HG02885 (cell line): ENCODE measurements at regions not wholly inside any gene's neighbourhood (a gene's known extent, or its start where the extent isn't known, plus 50 kb on each side); places are given as distances from the start of the nearest gene placed in this dataset.
A peak's percentile ranks its signal among the peaks of the same experiment; 100 is the strongest.
"Not testable (repeated sequence)": the region's sequence is repeated elsewhere in the genome, so short reads cannot be mapped to it uniquely, and the experiment has no call there.

Experiments
- ATAC-seq: cut with Tn5 transposase; IDR thresholded peaks from one replicate; pipeline ENCODE4 v1.9.1; 2021; ENCODE audit warnings: mild to moderate bottlenecking; ENCODE audit not compliant: unreplicated experiment, poor library complexity

DNA sequence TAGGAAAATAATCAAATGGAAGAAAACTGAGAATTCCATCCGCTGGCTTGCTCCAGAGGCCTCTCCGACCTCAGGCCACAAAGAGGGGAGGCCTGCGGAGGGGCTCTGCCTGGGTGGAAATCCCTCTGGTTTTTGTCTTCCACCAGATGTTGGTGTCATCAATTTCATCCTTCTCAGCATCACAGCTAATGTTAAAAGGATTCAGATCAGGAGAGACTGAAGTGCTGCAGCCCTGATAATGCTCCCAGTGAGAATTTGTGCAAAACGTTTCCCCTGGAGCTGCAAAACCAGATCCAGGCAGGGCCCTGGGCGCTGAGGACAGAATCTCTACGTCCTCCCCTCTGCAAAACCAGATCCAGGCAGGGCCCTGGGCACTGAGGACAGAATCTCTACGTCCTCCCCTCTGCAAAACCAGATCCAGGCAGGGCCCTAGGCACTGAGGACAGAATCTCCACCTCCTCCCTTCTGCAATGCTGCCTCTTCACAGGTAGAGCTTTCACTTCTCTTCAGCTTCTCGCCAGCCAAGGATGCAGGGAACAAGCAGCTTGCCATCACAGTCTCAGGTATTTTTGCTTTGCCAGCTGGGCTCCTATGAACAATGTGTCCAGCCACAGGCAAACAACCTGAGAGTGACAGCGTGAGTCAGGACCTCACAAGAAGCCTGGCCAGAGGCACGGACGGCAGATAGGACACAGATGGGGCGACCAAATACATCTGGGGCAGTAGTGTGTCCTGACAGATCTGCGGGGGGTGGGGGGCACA, 81.2 kb downstream of the TMEM18 start:
- ATAC-seq: no peak

DNA sequence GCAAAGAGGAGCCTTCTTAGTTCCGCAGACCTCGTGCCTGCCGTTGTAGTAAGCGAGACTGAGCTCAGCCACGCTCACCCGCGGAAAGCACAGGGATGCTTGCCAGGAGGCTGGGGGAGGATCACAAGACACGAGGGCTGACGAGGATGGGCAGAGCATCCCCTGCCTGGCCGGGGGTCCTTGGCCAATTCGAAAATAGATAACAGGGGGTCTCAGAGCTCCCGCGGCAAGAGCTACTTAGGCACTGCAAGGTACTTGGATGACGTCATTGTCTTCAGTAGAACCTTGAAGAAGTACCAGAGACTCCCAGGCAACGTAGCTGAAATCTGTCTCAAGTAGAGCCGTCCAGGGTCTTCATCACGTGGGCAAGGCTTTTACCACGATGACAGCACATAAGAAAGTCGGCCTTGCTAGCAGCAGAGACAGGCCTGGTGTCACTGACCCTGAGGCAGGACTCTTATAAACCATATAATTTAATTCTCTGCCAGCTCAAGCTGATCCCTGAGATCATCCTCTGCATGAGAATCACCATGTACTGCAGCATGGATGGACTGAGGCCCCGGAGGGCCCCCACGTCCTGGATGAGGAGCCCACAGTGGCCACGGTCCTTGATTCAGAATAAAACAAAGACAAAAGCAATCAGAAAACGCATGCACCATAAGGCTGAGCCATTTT, 81.9 kb downstream of the TMEM18 start:
- no peak for ATAC-seq

DNA sequence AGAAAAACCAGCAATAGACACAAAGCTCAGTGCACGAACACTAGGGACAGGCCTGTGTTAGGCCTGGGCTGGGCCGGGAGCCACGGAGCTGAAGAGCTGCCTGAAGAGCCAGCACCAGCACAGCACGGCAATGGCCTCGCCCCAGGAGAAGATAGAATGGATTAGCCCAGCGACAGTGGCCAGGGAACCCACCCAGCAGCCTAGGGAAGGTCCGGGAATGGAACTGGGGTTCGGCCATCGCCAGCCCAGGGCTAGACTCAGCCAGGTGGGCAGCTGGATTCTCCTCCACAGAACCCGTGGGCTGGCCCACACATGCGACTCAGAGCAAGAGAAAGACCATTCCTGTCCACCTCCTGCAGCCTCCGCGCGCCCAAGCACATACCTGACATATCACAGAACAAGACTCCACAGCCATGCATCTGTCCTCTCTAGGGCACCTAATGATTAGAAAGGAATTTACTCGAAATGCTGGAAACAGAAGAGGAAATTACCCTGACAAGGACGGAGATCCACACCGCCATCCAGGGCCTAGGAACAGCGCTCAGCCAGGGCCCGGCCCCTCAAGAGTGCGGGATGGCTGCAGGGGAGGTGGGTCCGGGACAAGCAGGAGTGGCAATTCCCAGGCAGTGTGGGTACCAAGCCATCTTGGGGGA, 82.8 kb downstream of the TMEM18 start:
- ATAC-seq: no peak

DNA sequence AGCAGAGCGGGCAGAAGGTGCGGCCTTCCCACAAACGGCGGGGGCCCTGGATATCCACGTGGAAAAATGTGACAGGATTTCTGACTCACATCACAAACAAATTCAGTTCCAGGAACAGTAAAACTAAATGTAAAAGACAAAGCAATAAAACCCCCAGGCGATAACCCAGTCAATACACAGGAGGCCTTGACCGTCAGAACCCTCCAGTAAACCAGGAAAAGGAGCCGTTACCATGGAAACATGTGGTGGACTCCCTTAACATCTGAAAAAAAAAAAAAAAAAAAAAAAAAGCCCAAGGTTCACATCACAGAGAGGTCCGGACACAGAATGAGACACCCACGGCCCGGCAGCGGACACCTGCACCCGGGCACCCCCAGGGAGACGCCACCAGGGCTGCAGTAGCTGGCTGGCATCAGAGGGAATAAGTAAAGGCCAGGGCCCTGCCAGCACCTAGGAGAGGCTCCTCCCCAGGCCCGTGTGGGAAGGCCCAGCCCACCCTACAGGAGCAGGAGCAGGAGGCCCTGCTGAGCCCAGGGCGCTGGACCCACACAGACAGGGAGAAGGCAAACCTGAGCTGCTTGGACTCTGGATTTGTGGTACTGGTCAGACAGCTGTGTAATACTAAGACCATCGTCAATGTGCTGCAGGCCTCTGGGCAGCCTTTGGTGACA, 83.7 kb downstream of the TMEM18 start:
- no peak for ATAC-seq

DNA sequence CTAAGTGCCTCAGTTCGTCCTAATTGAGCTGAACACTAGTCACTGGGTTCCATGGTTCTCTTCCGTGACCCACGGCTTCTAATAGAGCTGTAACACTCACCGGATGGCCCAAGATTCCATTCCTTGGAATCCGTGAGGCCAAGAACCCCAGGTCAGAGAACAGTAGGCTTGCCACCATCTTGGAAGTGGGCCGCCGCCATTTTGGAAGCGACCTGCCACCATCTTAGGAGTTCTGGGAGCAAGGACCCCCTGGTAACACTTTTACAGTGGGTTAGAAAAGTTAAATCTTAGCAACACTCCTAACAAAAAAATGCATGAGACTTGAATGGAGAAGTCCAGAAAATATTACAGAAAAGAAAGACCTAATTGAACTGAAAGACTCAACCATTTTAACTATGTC, 84.5 kb downstream of the TMEM18 start:
- no peak for ATAC-seq

DNA sequence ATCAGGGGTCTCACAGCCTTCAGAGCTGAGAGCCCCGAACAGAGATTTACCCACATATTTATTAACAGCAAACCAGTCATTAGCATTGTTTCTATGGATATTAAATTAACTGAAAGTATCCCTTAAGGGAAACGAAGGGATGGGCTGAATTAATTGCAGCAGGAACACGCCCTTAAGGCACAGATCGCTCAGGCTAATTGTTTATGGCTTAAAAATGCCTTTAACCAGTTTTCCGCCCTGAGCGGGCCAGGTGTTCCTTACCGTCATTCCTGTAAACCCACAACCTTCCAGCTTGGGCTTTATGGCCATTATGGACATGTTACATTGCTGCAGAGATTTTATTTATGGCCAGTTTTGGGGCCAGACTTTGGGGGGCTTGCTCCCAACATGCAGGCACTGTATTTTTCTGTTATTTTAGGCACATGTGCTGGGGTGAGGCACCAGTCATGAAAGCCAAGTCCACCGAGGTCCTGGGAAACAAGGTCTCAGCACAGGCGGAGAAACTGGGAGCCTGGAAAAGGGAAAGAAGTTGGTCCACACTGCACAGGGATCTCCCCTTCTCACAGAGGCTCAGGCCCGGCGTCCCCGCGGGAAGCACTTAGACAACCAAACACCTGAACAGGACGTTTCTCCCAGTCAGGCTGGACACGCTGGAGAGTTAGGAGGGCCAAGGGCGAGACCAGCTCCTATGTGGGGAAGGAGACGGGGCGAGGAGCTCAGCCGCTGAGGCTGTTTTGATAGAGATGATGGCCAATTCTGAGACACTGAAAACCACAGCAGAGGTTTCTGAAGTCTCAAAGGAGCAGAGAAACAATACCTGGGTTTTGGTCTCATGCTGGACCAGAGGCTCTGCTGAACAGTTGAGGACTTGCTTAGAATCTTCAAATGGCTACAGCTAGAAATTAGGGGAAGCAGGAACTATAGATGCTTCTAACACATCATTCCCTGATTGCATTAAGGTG, 86.7 kb downstream of the TMEM18 start:
- ATAC-seq: no peak

DNA sequence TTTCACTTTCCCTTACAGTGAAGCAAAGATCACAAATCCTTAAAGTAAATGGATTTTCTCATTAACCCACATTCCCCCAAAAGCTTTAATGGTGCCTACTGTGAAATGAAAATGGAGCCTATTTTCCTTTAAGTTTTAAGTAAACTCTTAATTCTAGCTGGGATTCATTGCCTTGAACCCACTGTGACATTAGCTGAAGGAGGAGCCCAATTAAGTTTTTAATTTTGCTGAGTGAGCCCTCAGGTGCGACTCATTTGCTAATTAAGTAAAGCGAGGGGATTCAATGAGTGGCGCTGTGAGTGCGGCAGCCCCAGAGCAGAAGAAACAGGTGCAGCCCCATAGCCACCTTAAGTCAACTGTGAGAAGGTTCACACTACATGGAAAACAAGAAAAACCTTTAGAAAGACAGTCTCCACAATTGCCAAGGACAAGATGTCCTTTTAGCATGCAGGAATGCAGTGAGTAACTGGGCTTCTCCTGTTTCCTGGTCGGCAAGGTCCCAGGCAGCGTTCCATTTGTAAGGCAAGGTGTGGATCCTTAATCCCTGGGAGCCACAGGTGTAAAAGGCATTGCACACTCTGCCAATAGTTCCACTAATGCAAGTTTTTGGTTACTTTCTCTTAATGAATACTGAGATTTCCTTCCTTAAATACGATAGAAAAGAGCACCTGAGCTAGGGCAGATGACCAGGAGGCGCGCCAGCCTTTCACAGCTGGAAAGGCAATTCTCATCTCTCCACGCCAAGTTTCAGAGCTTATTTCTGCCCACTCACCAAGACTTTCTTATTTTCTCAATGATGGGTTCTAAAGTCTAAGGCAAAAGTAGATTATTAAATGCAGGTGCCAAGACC, 87.7 kb downstream of the TMEM18 start:
- ATAC-seq: no peak

DNA sequence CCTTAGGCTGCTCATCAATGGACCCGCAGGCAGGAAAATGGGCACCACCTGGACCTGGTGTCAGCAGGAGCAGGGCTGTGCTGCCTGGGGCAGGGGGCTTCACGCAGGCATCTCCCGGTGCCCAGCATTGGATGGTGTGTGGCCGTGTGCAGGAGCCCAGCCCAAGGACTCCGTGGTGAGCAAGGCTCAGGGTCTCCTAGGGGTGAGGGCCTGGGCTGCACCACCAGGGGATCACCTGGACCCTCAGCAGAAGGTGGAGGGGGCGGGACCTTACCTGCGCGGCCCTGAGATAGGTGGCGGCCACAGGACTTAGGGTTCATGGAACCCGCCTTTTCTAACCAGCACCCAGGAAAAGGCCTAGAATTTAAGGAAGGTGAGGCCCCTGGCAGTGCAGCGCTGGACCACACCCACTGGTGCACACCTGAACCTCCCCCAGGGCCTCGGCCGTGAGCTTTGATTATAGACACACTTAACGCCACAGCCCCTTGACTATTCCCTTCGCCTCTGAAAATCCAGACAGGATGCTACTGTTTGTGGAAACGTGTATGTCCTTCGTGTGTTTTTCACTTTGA, 89.0 kb downstream of the TMEM18 start:
- ATAC-seq: no peak

DNA sequence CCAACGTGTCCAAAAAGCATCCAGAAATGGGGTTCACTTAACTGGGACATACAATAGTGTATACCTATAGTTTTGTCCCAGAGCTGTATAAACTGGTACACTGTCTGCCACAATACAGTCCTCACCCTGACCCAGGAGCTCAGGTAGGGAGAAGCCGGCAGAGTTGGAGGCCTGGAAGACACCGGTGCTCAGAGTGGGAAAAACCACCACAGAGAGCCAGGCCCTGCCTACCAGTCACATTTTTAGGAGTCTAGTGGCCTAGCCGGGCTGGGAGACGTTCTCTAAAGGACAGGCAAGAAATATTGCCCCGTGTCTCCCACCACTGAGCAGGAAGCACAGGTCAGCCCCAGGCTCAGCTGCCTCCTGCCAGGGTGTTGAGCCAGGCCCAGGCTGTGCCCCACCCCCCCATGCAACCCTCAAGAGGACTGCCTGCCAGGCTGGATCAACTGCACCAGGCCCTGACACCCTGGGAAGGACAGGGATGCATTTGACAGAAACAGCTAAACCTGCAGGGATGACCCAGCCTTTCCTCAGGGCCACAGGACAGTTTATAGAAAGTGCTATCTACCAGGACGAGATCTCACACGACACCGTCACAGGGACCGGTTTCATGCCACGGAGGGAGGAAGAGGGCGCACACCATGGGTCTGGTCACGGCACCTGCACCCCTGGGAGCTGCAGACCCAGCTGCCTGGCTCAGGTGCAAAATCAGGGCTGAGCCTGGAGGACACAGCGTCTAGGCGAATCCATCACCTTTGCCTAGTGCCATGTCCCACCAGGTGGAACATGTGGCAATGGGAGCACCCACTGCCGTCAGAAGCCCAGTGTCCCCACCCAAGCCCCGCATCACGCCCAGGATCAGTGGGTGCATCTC, 89.9 kb downstream of the TMEM18 start:
- no peak for ATAC-seq

DNA sequence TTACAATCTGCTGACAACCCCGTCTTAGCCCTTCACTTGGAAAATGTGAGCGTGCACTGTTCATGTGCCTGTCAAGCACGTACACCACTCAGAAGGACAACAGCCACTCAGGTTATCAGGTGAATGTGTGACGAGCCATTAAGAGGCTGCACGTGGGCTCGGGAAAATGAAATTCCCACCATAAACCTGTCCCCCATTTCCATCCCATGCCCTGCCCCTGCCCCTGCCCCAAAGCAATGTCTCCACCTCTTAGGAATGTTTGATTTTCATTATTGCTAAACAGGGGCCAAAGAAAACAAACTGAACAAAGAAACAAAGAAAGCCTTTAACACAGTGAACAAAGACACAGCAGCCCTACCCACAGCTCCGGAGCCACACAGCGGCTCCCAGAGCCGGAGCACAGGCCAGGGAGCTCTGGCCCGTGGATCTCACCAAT, 90.5 kb downstream of the TMEM18 start:
- no peak for ATAC-seq

DNA sequence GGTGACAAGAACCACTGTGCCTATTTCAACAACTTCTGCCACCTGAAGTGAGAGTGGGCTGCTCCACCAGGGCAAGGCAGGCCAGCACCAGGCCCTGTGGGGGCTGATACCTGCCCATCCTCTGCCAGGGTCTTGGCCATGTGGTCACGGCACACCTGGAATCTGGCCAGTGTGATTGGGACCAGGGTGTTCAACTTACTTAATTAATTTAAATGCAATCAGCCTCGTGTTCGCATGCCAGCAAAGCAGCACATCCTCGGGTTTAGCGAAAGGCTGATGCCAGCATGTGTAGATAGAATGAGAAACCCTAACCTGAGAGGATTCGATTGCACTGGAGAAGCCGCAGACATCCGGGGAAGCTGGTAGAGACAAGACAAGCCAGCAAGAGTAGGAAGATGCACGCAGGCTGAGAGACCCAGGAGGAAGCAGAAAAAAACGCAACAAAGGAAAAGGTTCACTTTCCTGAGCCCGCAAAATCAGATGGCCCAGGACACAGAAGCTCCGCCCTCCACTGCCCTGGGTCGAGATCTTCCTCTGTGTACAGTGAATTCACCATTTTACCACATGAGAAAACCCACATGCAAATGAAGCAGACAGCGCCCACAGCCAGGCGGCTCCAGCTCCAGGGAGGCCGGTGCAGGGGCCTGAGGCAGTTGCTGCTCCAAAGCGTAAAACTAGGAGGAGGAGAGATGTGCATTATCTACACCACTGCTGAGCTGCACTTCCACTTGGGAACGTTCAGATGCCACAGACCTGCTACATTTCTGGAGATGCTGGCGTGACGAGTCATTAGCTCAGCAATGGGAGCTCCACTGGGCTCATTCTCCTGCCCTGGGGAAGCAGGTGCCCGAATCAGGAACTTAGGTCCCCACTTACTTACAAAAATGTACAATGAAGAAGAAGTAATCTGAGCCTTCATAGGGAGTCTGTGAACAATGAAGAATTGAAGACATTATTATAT, 92.1 kb downstream of the TMEM18 start:
- ATAC-seq: peak; percentile 98

DNA sequence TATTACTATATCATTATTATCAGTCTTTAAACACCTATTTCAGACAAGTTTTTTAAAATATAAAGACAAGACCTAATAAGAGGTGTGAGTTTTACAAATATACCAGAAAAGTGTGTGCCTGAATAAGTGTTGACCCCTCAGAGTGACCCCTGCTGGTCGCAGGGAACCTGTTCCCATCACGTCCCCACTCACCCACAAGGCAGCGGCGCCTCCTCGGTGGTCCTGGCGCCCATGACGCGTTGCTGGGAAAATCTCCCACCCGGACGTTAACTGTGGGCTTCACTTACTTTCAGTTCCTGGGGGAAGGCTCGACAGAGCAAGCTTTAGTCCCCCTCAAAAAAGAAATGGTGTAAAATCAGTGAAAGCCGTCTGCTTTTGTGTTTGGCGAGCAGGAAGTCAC, 93.5 kb downstream of the TMEM18 start:
- ATAC-seq: no peak

DNA sequence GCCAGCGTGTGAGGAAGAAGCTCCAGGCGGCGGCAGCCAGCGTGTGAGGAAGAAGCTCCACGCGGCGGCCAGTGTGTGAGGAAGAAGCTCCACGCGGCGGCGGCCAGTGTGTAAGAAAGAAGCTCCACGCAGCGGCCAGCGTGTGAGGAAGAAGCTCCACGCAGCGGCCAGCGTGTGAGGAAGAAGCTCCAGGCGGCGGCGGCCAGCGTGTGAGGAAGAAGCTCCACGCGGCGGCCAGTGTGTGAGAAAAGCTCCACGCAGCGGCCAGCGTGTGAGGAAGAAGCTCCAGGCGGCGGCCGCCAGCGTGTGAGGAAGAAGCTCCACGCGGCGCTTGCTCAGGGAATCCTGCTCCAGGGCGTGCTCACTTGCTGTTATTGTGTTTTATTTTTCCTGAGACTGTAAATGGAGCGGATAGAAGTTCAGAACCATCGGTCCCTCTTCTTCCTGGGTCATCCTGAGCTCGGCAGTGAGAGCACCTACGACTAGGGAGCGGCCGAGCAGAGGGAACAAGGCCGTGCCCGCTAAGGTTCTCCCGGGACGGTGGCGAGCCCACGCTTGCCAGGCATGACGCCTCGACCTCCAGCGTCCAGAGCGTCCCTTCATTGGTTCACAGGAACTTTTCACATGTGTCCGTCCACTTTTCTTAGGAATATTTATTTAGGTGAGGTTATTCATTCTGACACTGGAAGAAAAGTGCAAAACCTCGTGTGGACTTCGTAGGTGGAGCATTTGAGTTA, 94.2 kb downstream of the TMEM18 start:
- no peak for ATAC-seq

DNA sequence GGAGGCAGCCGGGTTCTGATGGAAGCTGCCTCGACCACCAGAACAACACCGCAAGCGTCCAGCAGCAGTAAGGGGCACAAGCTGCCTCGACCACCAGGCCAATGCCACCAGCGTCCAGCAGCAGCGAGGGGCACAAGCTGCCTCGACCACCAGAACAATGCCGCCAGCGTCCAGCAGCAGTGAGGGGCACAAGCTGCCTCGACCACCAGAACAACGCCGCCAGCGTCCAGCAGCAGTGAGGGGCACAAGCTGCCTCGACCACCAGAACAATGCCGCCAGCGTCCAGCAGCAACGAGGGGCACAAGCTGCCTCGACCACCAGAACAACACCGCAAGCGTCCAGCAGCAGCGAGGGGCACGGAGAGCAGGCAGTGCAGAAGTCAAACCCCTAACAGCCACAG, 94.9 kb downstream of the TMEM18 start:
- not testable (repeated sequence) for ATAC-seq

DNA sequence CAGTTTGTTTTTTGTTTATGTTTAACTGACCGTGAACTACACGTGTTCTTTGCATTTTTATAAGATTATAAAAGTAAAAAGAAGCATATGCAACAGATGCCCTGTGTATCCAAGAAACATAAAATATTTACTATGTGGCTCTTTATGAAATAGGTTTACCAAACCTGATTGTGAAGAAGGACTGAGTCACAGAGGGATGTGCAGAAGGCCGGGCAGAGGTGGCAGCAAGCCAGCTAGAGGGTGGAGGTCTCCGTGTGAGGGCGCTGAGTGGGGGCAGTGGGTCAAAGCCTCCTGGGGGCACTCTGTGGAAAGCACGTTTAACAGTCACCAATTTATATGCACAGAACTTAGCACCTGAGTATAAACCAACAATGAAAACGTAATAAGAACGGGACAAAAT, 97.2 kb downstream of the TMEM18 start:
- ATAC-seq: no peak

DNA sequence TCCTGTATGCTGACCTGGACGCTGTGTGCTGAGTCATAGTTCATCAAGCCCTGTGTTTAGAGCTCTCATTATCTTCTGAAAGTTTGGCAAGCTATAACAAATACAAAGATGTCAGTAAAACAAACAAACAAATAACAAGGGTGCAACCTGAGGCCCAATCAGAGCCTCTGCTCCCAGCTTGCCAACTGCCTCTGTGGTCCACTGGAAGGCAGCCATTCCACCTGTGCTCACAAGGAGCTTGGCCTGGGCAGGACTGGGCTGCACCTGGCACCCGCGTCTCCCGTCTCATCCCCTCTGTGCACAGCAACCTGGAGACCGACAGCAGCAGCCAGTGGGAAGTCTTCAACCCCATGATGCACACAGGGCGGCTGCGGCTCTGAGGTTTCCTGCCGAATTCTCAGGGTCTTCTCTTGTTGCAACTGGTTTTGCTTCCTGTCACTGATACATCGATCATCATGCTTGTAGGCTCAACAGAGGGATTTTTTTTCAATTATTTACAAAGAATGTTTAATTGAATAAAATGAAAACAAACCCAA, 97.8 kb downstream of the TMEM18 start:
- ATAC-seq: no peak
